HG02870 (cell line): ENCODE measurements at regions not wholly inside any gene's neighbourhood (a gene's known extent, or its start where the extent isn't known, plus 50 kb on each side); places are given as distances from the start of the nearest gene placed in this dataset.
"Not testable (repeated sequence)": the region's sequence is repeated elsewhere in the genome, so short reads cannot be mapped to it uniquely, and the experiment has no call there.

Source experiments
- ATAC-seq: cut with Tn5 transposase; IDR thresholded peaks from one replicate; pipeline ENCODE4 v1.9.1; 2021; ENCODE audit warnings: mild to moderate bottlenecking, moderate library complexity; ENCODE audit not compliant: unreplicated experiment

GRCh38 chr17:73914536-73915274 lies 270.5 kb upstream of the SDK2 start:
- ATAC-seq, result no peak

- not testable (repeated sequence) for ATAC-seq
These were observed 274.8 kb upstream of the SDK2 start for GRCh38 chr17:73919033-73919432.

GRCh38 chr17:73921306-73921705 lies 277.1 kb upstream of the SDK2 start:
- ATAC-seq, result no peak

GRCh38 chr17:73924114-73924908 lies 279.2 kb upstream of the RPL38 start:
- ATAC-seq, result no peak

GRCh38 chr17:73924909-73925186 lies 278.6 kb upstream of the RPL38 start:
- no peak for ATAC-seq

GRCh38 chr17:73929860-73930430 lies 273.5 kb upstream of the RPL38 start:
- no peak for ATAC-seq

GRCh38 chr17:73932216-73932749 lies 271.2 kb upstream of the RPL38 start:
- no peak for ATAC-seq

- no peak for ATAC-seq
These were observed 270.2 kb upstream of the RPL38 start for GRCh38 chr17:73933164-73933766.

GRCh38 chr17:73933871-73934270 lies 269.6 kb upstream of the RPL38 start:
- no peak for ATAC-seq

GRCh38 chr17:73934696-73935095 lies 268.8 kb upstream of the RPL38 start:
- ATAC-seq, result no peak

GRCh38 chr17:73936908-73937627 lies 266.4 kb upstream of the RPL38 start:
- ATAC-seq, result no peak

- ATAC-seq, result no peak
These were observed 264.8 kb upstream of the RPL38 start for GRCh38 chr17:73938706-73939105.

GRCh38 chr17:73939806-73940205 lies 263.7 kb upstream of the RPL38 start:
- ATAC-seq, result no peak

- ATAC-seq, result no peak
These were observed 263.0 kb upstream of the RPL38 start for GRCh38 chr17:73940511-73940910.

- ATAC-seq, result no peak
These were observed 261.5 kb upstream of the RPL38 start for GRCh38 chr17:73941919-73942530.

GRCh38 chr17:73942703-73943415 lies 260.6 kb upstream of the RPL38 start:
- no peak for ATAC-seq

GRCh38 chr17:73943416-73944110 lies 259.9 kb upstream of the RPL38 start:
- no peak for ATAC-seq

- no peak for ATAC-seq
These were observed 259.1 kb upstream of the RPL38 start for GRCh38 chr17:73944366-73944765.

- ATAC-seq, result no peak
These were observed 256.1 kb upstream of the RPL38 start for GRCh38 chr17:73947281-73947965.
